ENCODE measurements at regions not wholly inside any gene's neighbourhood (a gene's known extent, or its start where the extent isn't known, plus 50 kb on each side); places are given as distances from the start of the nearest gene placed in this dataset.

DNA sequence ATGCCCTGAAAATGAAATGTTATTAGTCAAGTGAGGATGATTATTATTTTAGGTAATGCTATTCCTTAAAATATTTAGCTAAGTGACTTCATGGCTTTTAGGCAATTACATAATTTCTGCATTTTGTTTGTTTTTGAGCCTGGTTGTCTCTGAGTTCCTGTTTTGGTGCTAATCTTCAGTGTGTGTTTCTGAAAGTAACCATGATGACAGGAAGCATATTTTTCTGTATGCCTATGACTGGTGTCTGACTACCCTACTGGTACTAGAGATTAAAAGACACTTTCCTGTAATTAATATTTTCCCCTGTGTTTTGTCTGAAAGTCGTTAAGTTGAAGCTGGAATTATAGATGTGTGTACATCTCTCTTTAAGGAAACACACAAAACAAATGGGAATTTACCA, 295.0 kb upstream of the SPRED2 start:
- intact Hi-C loops (cut with DNase I), result no loop called here
- TF ChIP-seq CTCF (IDR thresholded peaks at IDR 0.05) (no peak), POLR2A (IDR thresholded peaks at IDR 0.05) (no peak)
- Histone ChIP-seq H3K27ac (no peak overlapping the region), H3K36me3 (no peaks in the 10 kb centered on the region), H3K4me3 (replicated peaks in 1 of 3) (no peak overlapping the region), H3K27me3 (no peaks in the 10 kb centered on the region), H3K9me3 (no peaks in the 10 kb centered on the region), H3K4me1 (no peaks in the 10 kb centered on the region)
- WGBS, 2 donors, result 66 to 77% methylated on average over 1 of the region's 1 CpG
- no peak for DNase-seq

DNA sequence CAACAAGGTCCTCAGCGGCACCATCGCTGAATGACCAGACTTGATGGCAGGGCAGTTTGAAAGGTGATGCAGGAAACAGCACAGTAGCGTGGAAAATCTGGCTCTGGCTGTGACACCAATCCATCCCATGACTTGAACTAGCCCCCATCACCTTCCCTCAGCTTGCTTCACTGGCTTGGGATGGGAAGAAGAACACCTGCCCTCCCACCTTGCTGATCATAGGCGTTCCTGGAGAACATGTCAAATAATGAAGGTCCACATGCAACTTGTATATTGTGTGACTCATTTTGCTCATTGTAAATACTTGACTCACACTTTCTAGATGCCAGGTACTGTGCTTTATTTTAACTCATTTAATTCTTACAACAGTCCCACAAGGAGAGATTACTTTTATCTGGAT, 292.4 kb upstream of the SPRED2 start:
- no peak for DNase-seq
- H3K27me3 ChIP-seq, result no peaks in the 10 kb centered on the region
- no peak overlapping the region for H3K4me3 ChIP-seq (replicated peaks in 1 of 3)
- H3K4me1 ChIP-seq, result no peaks in the 10 kb centered on the region
- TF ChIP-seq POLR2A (IDR thresholded peaks at IDR 0.05), result no peak
- TF ChIP-seq CTCF (IDR thresholded peaks at IDR 0.05), result no peak
- H3K36me3 ChIP-seq, result no peaks in the 10 kb centered on the region
- intact Hi-C loops (cut with DNase I), result no loop called here
- H3K9me3 ChIP-seq, result no peaks in the 10 kb centered on the region
- WGBS, 2 donors, result 91 to 94% methylated on average over 4 of the region's 4 CpGs
- no peak overlapping the region for H3K27ac ChIP-seq

DNA sequence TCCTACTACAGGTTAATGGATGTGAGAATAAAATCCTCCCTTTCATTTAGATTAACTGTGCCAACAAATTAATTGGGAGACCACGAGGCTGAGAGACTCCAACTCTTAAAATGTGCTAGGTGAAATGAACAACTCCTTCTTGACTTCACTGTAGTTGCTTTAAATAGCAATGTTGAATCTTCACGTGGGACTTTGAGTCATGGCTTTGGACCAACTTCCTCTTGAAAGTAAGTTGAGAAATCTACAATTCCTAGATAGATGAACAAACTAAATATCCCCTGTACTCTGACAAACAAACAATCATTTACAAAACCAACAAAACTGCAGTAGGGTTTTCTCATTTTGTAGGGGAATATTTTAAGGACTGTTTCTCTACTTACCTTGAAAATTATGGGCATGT, 291.9 kb upstream of the SPRED2 start:
- Histone ChIP-seq H3K27ac (no peak overlapping the region), H3K36me3 (no peaks in the 10 kb centered on the region), H3K9me3 (no peaks in the 10 kb centered on the region), H3K4me1 (no peaks in the 10 kb centered on the region), H3K27me3 (no peaks in the 10 kb centered on the region), H3K4me3 (replicated peaks in 1 of 3) (no peak overlapping the region)
- intact Hi-C loops (cut with DNase I), result no loop called here
- TF ChIP-seq POLR2A (IDR thresholded peaks at IDR 0.05) (no peak), CTCF (IDR thresholded peaks at IDR 0.05) (no peak)
- 40 to 49% methylated on average over 2 of the region's 2 CpGs for WGBS, 2 donors
- no peak for DNase-seq

DNA sequence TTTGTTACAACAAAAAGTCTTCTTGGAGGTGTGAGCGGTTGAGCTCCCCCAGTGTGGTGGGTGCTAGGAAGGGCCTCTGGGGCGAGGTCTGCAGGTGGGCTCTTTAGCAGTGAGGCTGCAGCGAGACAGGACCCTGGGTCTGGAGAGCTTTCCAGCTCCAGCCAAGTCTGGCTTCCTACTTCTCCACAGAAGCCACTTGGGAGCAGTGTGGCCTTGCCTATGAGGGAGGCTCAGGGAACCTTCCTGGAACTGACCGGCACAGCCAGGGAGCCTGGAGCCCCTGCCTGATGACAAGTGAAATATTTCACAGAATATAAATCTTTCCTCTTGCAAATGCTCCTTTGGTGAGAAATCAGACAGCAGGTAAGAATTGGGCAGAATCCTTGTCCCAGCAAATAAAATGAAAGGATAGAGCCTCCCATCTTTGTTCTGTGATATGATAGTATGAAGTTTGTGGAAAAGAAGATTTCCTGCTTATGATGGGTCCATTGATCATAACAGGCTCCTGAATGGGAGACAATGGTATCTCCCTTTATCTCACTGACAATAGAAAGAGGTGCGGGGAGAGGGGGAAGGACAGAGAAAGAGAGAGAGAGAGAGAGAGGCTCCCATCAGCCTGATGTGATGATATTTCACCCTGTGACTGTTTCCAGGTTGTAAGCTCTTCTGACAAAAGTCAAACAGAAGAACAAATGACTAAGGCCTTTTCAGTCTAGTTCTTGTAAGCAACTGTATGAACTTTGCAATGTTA, 289.8 kb upstream of the SPRED2 start:
- whole genome bisulfite sequencing, 2 donors, result 57 to 67% methylated on average over 5 of the region's 5 CpGs
- no peak overlapping the region for H3K4me3 ChIP-seq (replicated peaks in 1 of 3)
- no peaks in the 10 kb centered on the region for H3K36me3 ChIP-seq
- H3K27ac ChIP-seq, result no peak overlapping the region
- H3K9me3 ChIP-seq, result no peaks in the 10 kb centered on the region
- peak in 2 of 6 experiments; percentile 13 to 17 for TF ChIP-seq CTCF (IDR thresholded peaks at IDR 0.05)
- TF ChIP-seq POLR2A (IDR thresholded peaks at IDR 0.05), result no peak
- peak; percentile 14 to 22 for DNase-seq
- no peaks in the 10 kb centered on the region for H3K4me1 ChIP-seq
- intact Hi-C loops (cut with DNase I), result no loop called here
- no peaks in the 10 kb centered on the region for H3K27me3 ChIP-seq

- intact Hi-C loops (cut with DNase I), result no loop called here
- no peak for TF ChIP-seq CTCF (IDR thresholded peaks at IDR 0.05)
- no peak for TF ChIP-seq POLR2A (IDR thresholded peaks at IDR 0.05)
- Histone ChIP-seq H3K4me1 (peaks cover 0 to under 1% of the 10 kb centered on the region in 2 donors), H3K27ac (no peak overlapping the region), H3K27me3 (no peaks in the 10 kb centered on the region), H3K9me3 (no peaks in the 10 kb centered on the region), H3K36me3 (no peaks in the 10 kb centered on the region), H3K4me3 (replicated peaks in 1 of 3) (no peak overlapping the region)
- DNase-seq, result no peak
- WGBS, 2 donors, result 90 to 100% methylated on average over 1 of the region's 1 CpG
Observed at GRCh38 chr2:65716698-65717097, 284.3 kb upstream of the SPRED2 start.
